NCI-H1105 (cell line): ENCODE measurements at regions not wholly inside any gene's neighbourhood (a gene's known extent, or its start where the extent isn't known, plus 50 kb on each side); places are given as distances from the start of the nearest gene placed in this dataset.
"Not testable (repeated sequence)": the region's sequence is repeated elsewhere in the genome, so short reads cannot be mapped to it uniquely, and the experiment has no call there.

Source experiments
- DNase-seq: peaks from one replicate; lab custom pipeline; 2025; lab: John Stamatoyannopoulos, UW

GRCh38 chr1:201639391-201639790, 100.5 kb downstream of the NAV1 start:
- no peak for DNase-seq

GRCh38 chr1:201639826-201640225, 100.9 kb downstream of the NAV1 start:
- no peak for DNase-seq

- DNase-seq = no peak
These were observed 101.7 kb downstream of the NAV1 start for GRCh38 chr1:201640624-201641023.

GRCh38 chr1:201641524-201642253, 102.8 kb downstream of the NAV1 start:
- DNase-seq = no peak

GRCh38 chr1:201643835-201644104, 104.8 kb downstream of the NAV1 start:
- no peak for DNase-seq

- DNase-seq = no peak
These were observed 105.3 kb downstream of the NAV1 start for GRCh38 chr1:201644197-201644596.

- not testable (repeated sequence) for DNase-seq
These were observed 106.1 kb downstream of the NAV1 start for GRCh38 chr1:201645000-201645399.

GRCh38 chr1:201645956-201646355, 107.0 kb downstream of the NAV1 start:
- DNase-seq = no peak

- DNase-seq = no peak
These were observed 107.6 kb downstream of the NAV1 start for GRCh38 chr1:201646411-201647022.

GRCh38 chr1:201647094-201647493, 108.2 kb downstream of the NAV1 start:
- DNase-seq = no peak

- no peak for DNase-seq
These were observed 108.8 kb downstream of the NAV1 start for GRCh38 chr1:201647722-201648065.

- peak; percentile 51 for DNase-seq
These were observed 109.4 kb downstream of the NAV1 start for GRCh38 chr1:201648066-201648906.

GRCh38 chr1:201648907-201649721, 110.2 kb downstream of the NAV1 start:
- DNase-seq = peak; percentile 70

- DNase-seq = peak; percentile 86
These were observed 111.1 kb downstream of the NAV1 start for GRCh38 chr1:201649761-201650622.

- DNase-seq = no peak
These were observed 111.7 kb downstream of the NAV1 start for GRCh38 chr1:201650623-201650933.

- no peak for DNase-seq
These were observed 113.3 kb downstream of the NAV1 start for GRCh38 chr1:201652181-201652580.

GRCh38 chr1:201653233-201653632, 114.3 kb downstream of the NAV1 start:
- no peak for DNase-seq

GRCh38 chr1:201653883-201654282, 115.0 kb downstream of the NAV1 start:
- DNase-seq = no peak

- DNase-seq = no peak
These were observed 116.3 kb downstream of the NAV1 start for GRCh38 chr1:201655243-201655642.

- DNase-seq = no peak
These were observed 117.0 kb downstream of the NAV1 start for GRCh38 chr1:201655910-201656309.

GRCh38 chr1:201656311-201657032, 117.5 kb downstream of the NAV1 start:
- peak; percentile 89 for DNase-seq
